Omental fat pad (tissue), 3 donors: ENCODE measurements at regions not wholly inside any gene's neighbourhood (a gene's known extent, or its start where the extent isn't known, plus 50 kb on each side); places are given as distances from the start of the nearest gene placed in this dataset.
"Not testable (repeated sequence)": the region's sequence is repeated elsewhere in the genome, so short reads cannot be mapped to it uniquely, and the experiment has no call there.

Experiments
- ATAC-seq: fragments of 150-250 bp; one replicate; pipeline ENCODE4 v1.9.1; 2016; ENCODE audit warnings: mild to moderate bottlenecking, moderate library complexity; ENCODE audit not compliant: low FRiP score
- DNase-seq: peaks from one replicate; pipeline ENCODE4 v3.0.0-alpha.2; 2019; ENCODE audit warnings: low spot score
- TF ChIP-seq, protein P1 (sequence below), 3 donors: fragments of 450-650 bp; IDR thresholded peaks; one replicate each; pipeline ENCODE4 v1.5.1; 2016 to 2017; ENCODE audit warnings: antibody characterized with exemption in 3 of 3, mild to moderate bottlenecking in 3 of 3, moderate library complexity in 2 of 3

DNA sequence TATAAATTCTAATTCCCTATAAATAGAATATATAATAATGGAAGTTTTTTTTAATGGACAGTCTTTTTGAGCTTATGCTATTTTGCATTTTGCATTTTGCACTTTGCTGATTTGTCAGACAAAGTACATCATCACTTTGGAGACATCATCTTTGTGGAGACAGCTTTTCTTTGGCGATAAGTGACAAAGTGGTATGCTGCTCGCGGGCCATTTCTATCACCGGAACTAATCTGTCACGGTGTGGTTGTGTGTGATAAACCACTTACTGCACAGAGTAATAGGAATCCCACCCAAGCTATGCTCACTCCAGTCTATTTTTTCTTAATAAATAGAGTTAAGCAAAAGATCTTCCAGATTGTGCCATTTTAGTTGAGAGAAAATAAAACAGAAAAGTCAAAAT, 133.1 kb downstream of the MACIR start:
- TF ChIP-seq, protein P1, sequence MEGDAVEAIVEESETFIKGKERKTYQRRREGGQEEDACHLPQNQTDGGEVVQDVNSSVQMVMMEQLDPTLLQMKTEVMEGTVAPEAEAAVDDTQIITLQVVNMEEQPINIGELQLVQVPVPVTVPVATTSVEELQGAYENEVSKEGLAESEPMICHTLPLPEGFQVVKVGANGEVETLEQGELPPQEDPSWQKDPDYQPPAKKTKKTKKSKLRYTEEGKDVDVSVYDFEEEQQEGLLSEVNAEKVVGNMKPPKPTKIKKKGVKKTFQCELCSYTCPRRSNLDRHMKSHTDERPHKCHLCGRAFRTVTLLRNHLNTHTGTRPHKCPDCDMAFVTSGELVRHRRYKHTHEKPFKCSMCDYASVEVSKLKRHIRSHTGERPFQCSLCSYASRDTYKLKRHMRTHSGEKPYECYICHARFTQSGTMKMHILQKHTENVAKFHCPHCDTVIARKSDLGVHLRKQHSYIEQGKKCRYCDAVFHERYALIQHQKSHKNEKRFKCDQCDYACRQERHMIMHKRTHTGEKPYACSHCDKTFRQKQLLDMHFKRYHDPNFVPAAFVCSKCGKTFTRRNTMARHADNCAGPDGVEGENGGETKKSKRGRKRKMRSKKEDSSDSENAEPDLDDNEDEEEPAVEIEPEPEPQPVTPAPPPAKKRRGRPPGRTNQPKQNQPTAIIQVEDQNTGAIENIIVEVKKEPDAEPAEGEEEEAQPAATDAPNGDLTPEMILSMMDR (IDR thresholded peaks at IDR 0.05): no peak

DNA sequence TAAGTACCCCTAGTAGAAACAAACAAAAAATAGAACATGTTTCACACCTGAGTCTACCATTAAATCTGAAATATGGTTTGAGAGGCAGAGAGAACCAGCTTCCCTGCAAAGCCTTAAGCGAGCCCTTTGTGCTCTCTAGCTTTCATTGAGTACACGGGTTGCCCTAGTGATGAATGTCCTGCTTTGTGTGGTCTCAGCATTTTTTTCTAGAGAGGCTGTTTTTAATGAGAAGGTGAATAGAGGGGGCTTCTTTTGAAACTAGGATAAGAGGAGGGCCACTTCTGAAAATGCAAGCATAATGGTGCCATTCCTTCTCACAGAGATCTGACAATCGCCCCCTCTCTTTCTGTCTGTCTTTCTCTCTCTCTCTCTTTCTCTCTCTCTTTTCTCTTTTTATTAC, 131.3 kb downstream of the MACIR start:
- TF ChIP-seq, protein P1 (IDR thresholded peaks at IDR 0.05): no peak
- DNase-seq (no peak), ATAC-seq (no peak)

More for the DNA sequence above, 133.1 kb downstream of the MACIR start:
- DNase-seq (no peak), ATAC-seq (no peak)

DNA sequence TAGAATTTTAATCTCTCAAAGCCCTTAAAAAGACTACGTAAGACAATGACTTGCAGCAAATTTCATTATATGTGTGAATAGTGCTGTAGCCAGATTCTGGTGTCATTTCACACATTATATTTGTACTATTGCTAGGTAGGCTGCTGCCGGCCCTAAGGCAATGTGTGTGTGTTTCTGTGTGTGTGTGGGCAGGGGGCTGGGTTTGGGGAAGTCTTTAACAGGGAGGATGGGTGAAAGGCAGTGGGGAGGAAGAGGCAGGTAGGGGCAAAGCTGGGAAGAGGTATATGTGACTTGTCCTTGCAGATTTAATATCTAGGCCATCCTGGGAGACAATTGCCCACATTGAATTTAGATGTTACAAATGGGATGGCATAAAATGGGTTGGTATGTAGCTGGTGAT, 130.8 kb downstream of the MACIR start:
- TF ChIP-seq, protein P1 (IDR thresholded peaks at IDR 0.05): no peak
- no peak for ATAC-seq
- DNase-seq: no peak

DNA sequence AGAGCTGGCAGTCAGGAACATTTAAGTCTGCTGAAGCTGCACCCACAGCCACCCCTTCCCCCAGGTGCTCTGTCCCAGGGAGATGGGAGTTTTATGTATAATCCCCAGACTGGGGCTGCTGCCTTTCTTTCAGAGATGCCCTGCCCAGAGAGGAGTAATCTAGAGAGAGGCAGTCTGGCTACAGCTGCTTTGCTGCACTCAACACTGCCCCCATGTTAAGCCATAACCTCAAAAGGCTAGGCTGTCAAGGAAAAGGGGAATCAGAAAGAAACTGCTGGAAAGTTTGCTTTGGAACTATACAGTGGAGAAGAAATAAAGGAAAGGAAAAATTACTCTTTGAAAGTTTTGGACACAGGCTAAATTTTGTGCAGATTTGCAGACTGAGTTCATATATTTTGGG, 127.2 kb downstream of the MACIR start:
- TF ChIP-seq, protein P1 (IDR thresholded peaks at IDR 0.05): no peak
- DNase-seq (no peak), ATAC-seq (no peak)

DNA sequence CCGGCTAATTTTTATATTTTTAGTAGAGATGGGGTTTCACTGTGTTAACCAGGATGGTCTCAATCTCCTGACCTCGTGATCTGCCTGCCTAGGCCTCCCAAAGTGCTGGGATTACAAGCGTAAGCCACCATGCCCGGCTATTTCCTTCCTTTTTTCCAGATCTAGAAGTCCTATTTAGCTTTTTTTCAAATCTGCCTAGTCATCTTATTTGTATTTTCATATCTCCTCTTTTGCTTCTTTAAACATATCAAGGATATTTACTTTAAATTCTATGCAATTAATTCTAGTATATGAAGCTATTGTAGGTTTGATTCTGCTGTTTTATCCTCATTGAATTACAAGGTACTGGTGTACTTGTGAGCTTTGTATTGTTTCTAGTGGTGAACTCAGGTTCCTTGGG, 119.1 kb downstream of the MACIR start:
- not testable (repeated sequence) for ATAC-seq, DNase-seq

DNA sequence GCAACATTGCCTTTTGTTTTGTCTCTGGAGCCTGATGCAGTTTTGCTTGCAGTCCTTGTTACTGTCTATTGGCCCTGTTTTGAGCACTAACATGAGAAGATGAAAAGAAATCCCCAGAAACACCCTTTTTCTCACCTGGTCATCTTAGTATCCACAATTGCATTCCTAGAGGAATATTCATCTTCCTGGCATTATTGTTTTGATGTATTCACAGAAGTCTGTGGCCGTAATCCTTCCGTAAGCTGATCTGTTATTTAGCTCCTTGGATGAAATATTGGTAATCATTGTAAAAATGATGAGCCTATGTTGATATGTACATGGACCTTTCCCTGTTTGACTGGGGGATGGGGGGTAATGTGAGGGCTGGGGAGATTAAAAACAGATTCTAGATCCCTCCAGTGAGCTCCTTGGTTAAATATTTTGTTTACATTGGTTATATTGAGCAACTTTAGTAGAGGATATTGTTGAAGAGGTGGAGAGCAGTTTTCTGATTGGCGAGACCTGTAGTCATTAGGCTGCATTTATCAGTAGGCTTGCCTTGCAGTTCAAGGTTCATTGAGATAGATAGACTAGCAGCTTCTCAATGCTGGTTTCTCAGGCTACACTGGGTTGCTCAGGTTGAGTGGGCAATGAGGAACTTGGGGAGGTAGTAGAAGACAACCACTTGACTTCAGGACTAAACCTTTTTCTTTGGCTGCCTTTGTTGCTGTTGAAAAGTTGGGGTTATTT, 117.5 kb downstream of the MACIR start:
- DNase-seq (no peak), ATAC-seq (no peak)
- TF ChIP-seq, protein P1 (IDR thresholded peaks at IDR 0.05): no peak

DNA sequence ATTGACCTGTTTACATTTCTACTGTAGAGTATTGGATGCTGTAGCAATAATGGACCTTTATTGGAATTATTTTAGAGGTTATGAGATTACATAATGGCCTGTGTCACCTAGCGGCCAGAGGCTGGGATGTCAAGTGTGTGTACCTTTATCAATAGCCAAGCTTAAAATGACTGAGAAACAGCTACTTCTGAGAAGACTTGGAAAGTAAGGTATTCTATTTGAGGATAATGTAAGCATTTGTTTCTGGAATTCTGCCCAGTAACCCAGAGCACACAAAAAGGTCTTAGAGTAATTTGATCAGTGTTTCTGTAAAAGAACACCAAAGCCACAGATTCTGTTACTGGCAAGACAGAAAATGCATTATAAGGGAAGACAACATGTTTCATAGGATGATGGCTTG, 116.8 kb downstream of the MACIR start:
- no peak for DNase-seq
- no peak for ATAC-seq
- TF ChIP-seq, protein P1 (IDR thresholded peaks at IDR 0.05): no peak
